BE2C (cell line): ENCODE measurements at regions not wholly inside any gene's neighbourhood (a gene's known extent, or its start where the extent isn't known, plus 50 kb on each side); places are given as distances from the start of the nearest gene placed in this dataset.

ENCODE experiments used
- DNase-seq: peaks from one replicate; pipeline ENCODE4 v3.0.0-alpha.2; 2020
- H3K27me3 ChIP-seq: fragments of 250-450 bp; sonication (Bioruptor Pico); 2 replicates; pipeline ENCODE4 v1.5.1; 2020; ENCODE audit warnings: mild to moderate bottlenecking
- H3K36me3 ChIP-seq: fragments of 250-450 bp; sonication (Bioruptor Pico); 2 replicates; pipeline ENCODE4 v1.5.1; 2020; ENCODE audit warnings: mild to moderate bottlenecking
- H3K4me1 ChIP-seq: fragments of 250-450 bp; sonication (Bioruptor Pico); 2 replicates; pipeline ENCODE4 v1.5.1; 2020
- H3K4me3 ChIP-seq: 2 replicates; pipeline ENCODE4 v1.5.1; 2011; ENCODE audit warnings: low read depth, low read length
- H3K9me3 ChIP-seq: fragments of 250-450 bp; sonication (Bioruptor Pico); 2 replicates; pipeline ENCODE4 v1.5.1; 2020
- TF ChIP-seq, protein P1 (sequence below): IDR thresholded peaks from 2 replicates; pipeline ENCODE4 v1.5.1; 2012; ENCODE audit warnings: mild to moderate bottlenecking, low read depth, low read length

DNA sequence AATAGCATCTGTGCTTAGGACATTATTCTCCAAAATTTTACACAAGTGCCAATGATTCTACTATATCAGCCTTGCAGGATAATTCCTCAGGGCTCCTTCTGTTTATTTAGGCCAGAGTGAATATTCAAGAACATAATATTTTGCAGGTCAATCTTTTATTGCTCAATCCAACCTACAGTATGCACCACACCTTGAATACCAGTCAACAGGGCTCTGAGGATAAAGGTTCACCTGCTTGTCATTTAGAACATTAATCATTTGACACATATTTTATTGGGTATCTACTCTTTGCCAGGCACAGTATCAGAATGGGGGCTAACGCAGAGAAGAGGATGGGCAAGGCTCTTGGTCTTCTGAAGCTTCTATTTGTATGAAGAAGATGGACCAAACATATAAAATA, 66.2 kb upstream of the SHISA3 start:
- Histone ChIP-seq H3K27me3 (no peaks in the 10 kb centered on the region), H3K9me3 (no peaks in the 10 kb centered on the region), H3K4me1 (no peaks in the 10 kb centered on the region; the same call in 1 of the 2 replicates), H3K36me3 (no peaks in the 10 kb centered on the region), H3K4me3 (no peak overlapping the region)
- DNase-seq: no peak
- TF ChIP-seq, protein P1, sequence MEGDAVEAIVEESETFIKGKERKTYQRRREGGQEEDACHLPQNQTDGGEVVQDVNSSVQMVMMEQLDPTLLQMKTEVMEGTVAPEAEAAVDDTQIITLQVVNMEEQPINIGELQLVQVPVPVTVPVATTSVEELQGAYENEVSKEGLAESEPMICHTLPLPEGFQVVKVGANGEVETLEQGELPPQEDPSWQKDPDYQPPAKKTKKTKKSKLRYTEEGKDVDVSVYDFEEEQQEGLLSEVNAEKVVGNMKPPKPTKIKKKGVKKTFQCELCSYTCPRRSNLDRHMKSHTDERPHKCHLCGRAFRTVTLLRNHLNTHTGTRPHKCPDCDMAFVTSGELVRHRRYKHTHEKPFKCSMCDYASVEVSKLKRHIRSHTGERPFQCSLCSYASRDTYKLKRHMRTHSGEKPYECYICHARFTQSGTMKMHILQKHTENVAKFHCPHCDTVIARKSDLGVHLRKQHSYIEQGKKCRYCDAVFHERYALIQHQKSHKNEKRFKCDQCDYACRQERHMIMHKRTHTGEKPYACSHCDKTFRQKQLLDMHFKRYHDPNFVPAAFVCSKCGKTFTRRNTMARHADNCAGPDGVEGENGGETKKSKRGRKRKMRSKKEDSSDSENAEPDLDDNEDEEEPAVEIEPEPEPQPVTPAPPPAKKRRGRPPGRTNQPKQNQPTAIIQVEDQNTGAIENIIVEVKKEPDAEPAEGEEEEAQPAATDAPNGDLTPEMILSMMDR: no peak

DNA sequence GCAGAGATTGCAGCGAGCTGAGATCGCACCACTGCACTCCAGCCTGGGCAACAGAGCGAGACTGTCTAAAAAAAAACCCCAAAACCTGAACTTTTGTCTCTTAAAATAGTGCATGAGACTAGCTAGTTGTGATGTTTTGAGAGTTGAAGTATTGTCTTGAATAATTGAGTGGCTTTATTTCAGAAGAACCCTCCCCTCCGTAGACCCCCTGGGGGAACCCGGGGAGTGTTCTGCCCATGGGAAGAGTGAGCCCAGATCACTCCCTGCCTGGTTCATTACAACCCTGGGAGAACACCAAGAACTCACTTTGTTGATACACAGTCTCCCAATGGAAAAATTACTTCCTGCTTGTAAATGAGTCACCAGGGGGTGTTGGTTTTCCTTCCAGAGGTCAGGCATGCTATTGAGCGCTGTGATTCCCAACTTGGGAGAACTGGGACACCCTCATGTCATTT, 65.3 kb upstream of the SHISA3 start:
- no peak for DNase-seq
- no peaks in the 10 kb centered on the region for H3K27me3 ChIP-seq
- H3K4me1 ChIP-seq: no peaks in the 10 kb centered on the region; the same call in 1 of the 2 replicates
- no peaks in the 10 kb centered on the region for H3K36me3 ChIP-seq
- TF ChIP-seq, protein P1: no peak
- H3K9me3 ChIP-seq: no peaks in the 10 kb centered on the region
- no peak overlapping the region for H3K4me3 ChIP-seq

DNA sequence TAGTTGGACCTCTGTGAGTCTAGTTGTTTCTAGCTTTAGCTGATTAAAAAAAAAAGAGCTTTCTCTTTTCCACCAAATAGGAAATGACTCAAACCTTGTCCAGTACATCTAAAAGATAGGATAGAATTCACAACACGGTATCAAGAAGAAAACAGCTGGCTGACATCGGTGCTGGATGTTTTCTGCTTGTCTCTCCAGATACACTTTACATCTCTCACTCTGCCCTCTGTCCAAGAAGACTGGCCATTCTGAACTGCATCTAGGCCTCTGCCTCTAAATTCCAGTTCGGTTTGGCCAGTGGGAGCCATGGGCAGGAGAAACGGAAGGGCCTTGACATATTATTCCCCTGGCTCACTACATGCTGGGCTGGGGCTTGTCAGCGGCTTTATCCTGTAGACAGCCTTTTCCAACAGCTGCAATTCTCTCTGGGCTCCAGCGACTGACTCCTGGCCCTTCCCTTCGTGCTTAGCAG, 57.3 kb upstream of the SHISA3 start:
- Histone ChIP-seq H3K9me3 (0 out of 2 replicates have a peak, but pooled peaks cover 3% of the 10 kb centered on the region), H3K4me1 (peaks cover 10% of the 10 kb centered on the region), H3K27me3 (no peaks in the 10 kb centered on the region), H3K4me3 (no peak overlapping the region), H3K36me3 (no peaks in the 10 kb centered on the region)
- TF ChIP-seq, protein P1: no peak
- no peak for DNase-seq

DNA sequence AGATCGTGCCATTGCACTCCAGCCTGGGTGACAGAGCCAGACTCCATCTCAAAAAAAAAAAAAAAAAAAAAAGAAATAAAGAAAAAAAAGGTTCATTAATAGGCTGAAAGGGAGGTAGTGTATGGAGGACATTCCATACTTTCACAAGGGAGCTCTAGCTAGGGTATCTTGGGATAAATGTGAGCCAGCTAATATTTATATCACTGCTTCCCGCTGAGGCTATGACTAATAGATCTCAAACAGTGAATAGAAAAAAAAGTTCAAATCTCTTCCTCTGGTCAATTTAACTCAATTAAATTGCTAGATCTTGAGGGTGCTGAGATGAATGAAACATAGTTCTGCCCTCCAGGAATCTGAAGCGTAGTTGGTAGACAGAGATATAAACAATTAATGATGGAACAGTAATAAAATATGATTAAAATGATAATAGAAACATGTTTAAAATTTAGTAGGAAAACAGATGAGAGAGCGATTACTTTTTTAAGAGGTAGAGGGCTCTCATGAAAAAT, 55.7 kb upstream of the SHISA3 start:
- DNase-seq: no peak
- H3K9me3 ChIP-seq: 0 out of 2 replicates have a peak, but pooled peaks cover 3% of the 10 kb centered on the region
- TF ChIP-seq, protein P1: no peak
- H3K4me3 ChIP-seq: no peak overlapping the region
- H3K4me1 ChIP-seq: peaks cover 10% of the 10 kb centered on the region
- no peaks in the 10 kb centered on the region for H3K27me3 ChIP-seq
- no peaks in the 10 kb centered on the region for H3K36me3 ChIP-seq

DNA sequence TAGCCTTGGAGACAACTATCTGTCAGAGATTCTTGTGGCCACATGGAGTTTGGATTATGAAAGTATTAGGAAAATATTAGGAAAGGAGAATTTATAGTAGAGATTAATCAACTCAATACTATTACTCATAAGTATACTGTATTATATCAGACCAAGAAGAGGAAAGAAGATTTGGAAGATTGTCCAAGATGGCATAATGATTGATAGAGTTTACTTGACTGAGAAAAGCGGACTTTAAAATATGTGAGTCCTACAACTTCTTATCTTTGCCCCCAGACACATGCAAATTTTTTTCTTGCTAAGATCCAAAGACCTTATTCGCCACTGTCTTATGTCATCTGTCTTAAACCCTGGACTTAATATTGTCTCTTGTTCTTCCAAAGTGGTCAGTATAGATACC, 54.8 kb upstream of the SHISA3 start:
- H3K4me3 ChIP-seq: no peak overlapping the region
- peaks cover 10% of the 10 kb centered on the region for H3K4me1 ChIP-seq
- no peaks in the 10 kb centered on the region for H3K27me3 ChIP-seq
- DNase-seq: no peak
- no peaks in the 10 kb centered on the region for H3K36me3 ChIP-seq
- TF ChIP-seq, protein P1: no peak
- 0 out of 2 replicates have a peak, but pooled peaks cover 3% of the 10 kb centered on the region for H3K9me3 ChIP-seq

DNA sequence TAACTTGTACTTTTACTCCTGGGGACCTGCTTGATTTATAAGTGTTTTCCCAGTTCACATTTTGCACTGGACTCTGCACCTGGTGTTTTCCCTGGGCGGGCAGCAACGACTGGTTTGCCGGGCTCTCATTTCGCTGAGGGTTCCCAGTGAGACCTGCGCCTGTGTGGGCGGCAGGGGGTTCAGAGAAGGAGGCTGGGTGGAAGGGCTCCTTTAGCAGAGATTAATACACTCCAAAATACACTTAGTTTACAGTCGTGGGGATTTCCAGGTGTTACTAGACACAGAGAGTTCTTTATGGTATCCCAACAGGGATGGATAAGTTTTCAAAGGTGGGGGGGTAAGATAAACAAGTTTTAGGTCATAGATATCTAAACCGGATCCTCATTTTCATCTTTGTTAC, 53.0 kb upstream of the SHISA3 start:
- H3K27me3 ChIP-seq: no peaks in the 10 kb centered on the region
- no peak for DNase-seq
- peaks cover 10% of the 10 kb centered on the region for H3K4me1 ChIP-seq
- H3K36me3 ChIP-seq: no peaks in the 10 kb centered on the region
- H3K9me3 ChIP-seq: 0 out of 2 replicates have a peak, but pooled peaks cover 3% of the 10 kb centered on the region
- no peak overlapping the region for H3K4me3 ChIP-seq
- TF ChIP-seq, protein P1: no peak
